ENCODE measurements at regions not wholly inside any gene's neighbourhood (a gene's known extent, or its start where the extent isn't known, plus 50 kb on each side); places are given as distances from the start of the nearest gene placed in this dataset.

DNA sequence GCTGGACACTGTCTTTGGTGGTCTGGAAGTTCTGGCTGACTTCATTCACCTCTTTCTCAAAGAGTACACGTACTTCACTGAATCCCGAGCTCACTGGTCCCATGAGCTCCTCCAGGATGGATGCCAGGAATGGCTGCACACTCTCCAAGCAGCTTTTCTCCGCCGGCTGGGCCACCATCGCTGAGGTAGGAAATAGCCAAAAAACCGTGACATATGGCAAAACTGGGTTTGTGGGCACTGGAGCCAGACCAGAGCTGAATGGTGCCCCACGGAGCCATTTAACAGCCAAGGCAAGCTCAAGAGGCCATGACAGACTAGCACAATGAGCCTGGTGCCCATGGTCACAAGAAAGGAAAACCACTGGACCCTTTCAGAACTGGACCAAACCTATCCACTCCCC lies 64.0 kb upstream of the EDEM3 start:
- TF ChIP-seq, protein P1, sequence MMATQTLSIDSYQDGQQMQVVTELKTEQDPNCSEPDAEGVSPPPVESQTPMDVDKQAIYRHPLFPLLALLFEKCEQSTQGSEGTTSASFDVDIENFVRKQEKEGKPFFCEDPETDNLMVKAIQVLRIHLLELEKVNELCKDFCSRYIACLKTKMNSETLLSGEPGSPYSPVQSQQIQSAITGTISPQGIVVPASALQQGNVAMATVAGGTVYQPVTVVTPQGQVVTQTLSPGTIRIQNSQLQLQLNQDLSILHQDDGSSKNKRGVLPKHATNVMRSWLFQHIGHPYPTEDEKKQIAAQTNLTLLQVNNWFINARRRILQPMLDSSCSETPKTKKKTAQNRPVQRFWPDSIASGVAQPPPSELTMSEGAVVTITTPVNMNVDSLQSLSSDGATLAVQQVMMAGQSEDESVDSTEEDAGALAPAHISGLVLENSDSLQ (IDR thresholded peaks at IDR 0.05), result no peak
- TF ChIP-seq SP1 (IDR thresholded peaks at IDR 0.05) (no peak), FOXA1 (IDR thresholded peaks at IDR 0.05) (no peak)

Data from HEK293T (cell line).